ENCODE measurements at regions not wholly inside any gene's neighbourhood (a gene's known extent, or its start where the extent isn't known, plus 50 kb on each side); places are given as distances from the start of the nearest gene placed in this dataset.

- TF ChIP-seq REST (IDR thresholded peaks at IDR 0.05; ENCODE audit: low read depth), result no peak
- TF ChIP-seq CTCF (IDR thresholded peaks at IDR 0.05 in 2 of 3, conservative IDR thresholded peaks at IDR 0.05 in 1 of 3; ENCODE audit: borderline replicate concordance in 1 of 3, insufficient read depth in 1 of 3, low read depth in 2 of 3, low read length in 2 of 3), result no peak
- TF ChIP-seq RAD21 (IDR thresholded peaks at IDR 0.05; ENCODE audit: low read depth), result no peak
- TF ChIP-seq FOSL1 (IDR thresholded peaks at IDR 0.05; ENCODE audit: low read depth), result no peak
- no peak for TF ChIP-seq POLR2AphosphoS5 (IDR thresholded peaks at IDR 0.05; ENCODE audit: low read depth, low read length)
- no peak for TF ChIP-seq EZH2 (IDR thresholded peaks at IDR 0.05)
- no peak for TF ChIP-seq POLR2A (IDR thresholded peaks at IDR 0.05; ENCODE audit: borderline replicate concordance, extremely low read depth, insufficient read depth, insufficient read length)
Measured at GRCh38 chr6:147925826-147926225, 416.8 kb upstream of the SASH1 start.
